DND-41 (cell line): ENCODE measurements at regions not wholly inside any gene's neighbourhood (a gene's known extent, or its start where the extent isn't known, plus 50 kb on each side); places are given as distances from the start of the nearest gene placed in this dataset.

ENCODE experiments used
- ATAC-seq: fragments of 200-7000 bp; cut with Tn5 transposase; 3 replicates; pipeline ENCODE4 v1.9.1; 2021; ENCODE audit warnings: low read depth; ENCODE audit not compliant: insufficient read depth
- DNase-seq: peaks from one replicate; pipeline ENCODE4 v3.0.0-alpha.2; 2020
- H2AFZ ChIP-seq: 2 replicates; pipeline ENCODE4 v1.6.0; 2012; ENCODE audit warnings: low read depth, low read length
- H3K27ac ChIP-seq: 2 replicates; pipeline ENCODE4 v1.5.1; 2012; ENCODE audit warnings: low read length, inconsistent platforms
- H3K27me3 ChIP-seq: fragments of 200-600 bp; sonication (generic); 2 replicates; pipeline ENCODE4 v1.6.0; 2012; ENCODE audit warnings: low read length, mild to moderate bottlenecking, inconsistent platforms; ENCODE audit not compliant: insufficient read depth, poor library complexity
- H3K36me3 ChIP-seq: 2 replicates; pipeline ENCODE4 v1.5.1; 2012; ENCODE audit warnings: low read length, inconsistent platforms; ENCODE audit not compliant: insufficient read depth
- H3K4me1 ChIP-seq: 2 replicates; pipeline ENCODE4 v1.5.1; 2012; ENCODE audit warnings: mild to moderate bottlenecking, low read length; ENCODE audit not compliant: insufficient read depth
- H3K4me2 ChIP-seq: 2 replicates; pipeline ENCODE4 v1.6.0; 2012; ENCODE audit warnings: mild to moderate bottlenecking, moderate library complexity, low read length, inconsistent platforms; ENCODE audit not compliant: insufficient read depth
- H3K4me3 ChIP-seq, 2 experiments: fragments of 200-600 bp in 1 of 2; shearing (Covaris generic) in 1 of 2; 2 replicates each; pipeline ENCODE4 v1.5.1; 2012 to 2016; ENCODE audit warnings: inconsistent platforms in 2 of 2, low read length in 2 of 2, mild to moderate bottlenecking in 2 of 2, low read depth in 1 of 2, moderate library complexity in 1 of 2
- H3K79me2 ChIP-seq: 2 replicates; pipeline ENCODE4 v1.6.0; 2012; ENCODE audit warnings: low read length, inconsistent platforms; ENCODE audit not compliant: insufficient read depth
- H3K9ac ChIP-seq: 2 replicates; pipeline ENCODE4 v1.6.0; 2012; ENCODE audit warnings: low read depth, mild to moderate bottlenecking, inconsistent platforms, low read length, moderate library complexity
- H3K9me3 ChIP-seq: 2 replicates; pipeline ENCODE4 v1.5.1; 2012; ENCODE audit warnings: low read length, moderate library complexity, mild to moderate bottlenecking, inconsistent platforms; ENCODE audit not compliant: insufficient read depth, severe bottlenecking
- H4K20me1 ChIP-seq: 2 replicates; pipeline ENCODE4 v1.6.0; 2012; ENCODE audit warnings: low read length; ENCODE audit not compliant: insufficient read depth
- EZH2 ChIP-seq: IDR thresholded peaks from 3 replicates; pipeline ENCODE4 v1.6.1; 2012; ENCODE audit warnings: borderline replicate concordance, low read depth, mild to moderate bottlenecking, moderate library complexity, low read length, inconsistent platforms; ENCODE audit not compliant: severe bottlenecking
- TF ChIP-seq, protein P1 (sequence below): IDR thresholded peaks from 2 replicates; pipeline ENCODE4 v1.5.1; 2012; ENCODE audit warnings: borderline replicate concordance, low read length, moderate library complexity, mild to moderate bottlenecking; ENCODE audit not compliant: poor library complexity, severe bottlenecking; ENCODE audit errors: extremely low read depth

DNA sequence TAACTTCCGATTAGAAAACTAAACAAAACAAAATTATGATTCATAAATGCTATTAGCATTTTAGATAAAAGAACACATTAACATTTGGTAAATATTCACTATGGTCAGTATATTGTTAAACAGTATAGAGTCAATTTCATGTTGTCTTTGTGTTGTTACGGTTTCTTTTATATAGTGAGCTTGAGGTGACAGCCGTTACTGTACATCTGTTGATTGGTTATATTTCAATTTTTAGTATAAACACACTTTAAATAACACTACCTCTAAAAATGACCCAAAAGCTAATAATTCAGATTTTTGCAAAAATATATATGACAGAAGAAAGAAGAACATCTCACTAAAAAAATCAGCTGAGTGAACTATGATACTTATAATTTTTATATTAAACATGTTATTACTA lies 249.0 kb upstream of the LUZP2 start:
- no peak overlapping the region for H2AFZ ChIP-seq
- H4K20me1 ChIP-seq, result no peaks in the 10 kb centered on the region
- H3K4me2 ChIP-seq, result no peak overlapping the region
- H3K4me1 ChIP-seq, result peaks cover 27% of the 10 kb centered on the region
- no peak overlapping the region for H3K9ac ChIP-seq
- TF ChIP-seq, protein P1, sequence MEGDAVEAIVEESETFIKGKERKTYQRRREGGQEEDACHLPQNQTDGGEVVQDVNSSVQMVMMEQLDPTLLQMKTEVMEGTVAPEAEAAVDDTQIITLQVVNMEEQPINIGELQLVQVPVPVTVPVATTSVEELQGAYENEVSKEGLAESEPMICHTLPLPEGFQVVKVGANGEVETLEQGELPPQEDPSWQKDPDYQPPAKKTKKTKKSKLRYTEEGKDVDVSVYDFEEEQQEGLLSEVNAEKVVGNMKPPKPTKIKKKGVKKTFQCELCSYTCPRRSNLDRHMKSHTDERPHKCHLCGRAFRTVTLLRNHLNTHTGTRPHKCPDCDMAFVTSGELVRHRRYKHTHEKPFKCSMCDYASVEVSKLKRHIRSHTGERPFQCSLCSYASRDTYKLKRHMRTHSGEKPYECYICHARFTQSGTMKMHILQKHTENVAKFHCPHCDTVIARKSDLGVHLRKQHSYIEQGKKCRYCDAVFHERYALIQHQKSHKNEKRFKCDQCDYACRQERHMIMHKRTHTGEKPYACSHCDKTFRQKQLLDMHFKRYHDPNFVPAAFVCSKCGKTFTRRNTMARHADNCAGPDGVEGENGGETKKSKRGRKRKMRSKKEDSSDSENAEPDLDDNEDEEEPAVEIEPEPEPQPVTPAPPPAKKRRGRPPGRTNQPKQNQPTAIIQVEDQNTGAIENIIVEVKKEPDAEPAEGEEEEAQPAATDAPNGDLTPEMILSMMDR, result no peak
- TF ChIP-seq EZH2, result no peak
- DNase-seq (no peak), ATAC-seq (no peak)
- no peaks in the 10 kb centered on the region for H3K27me3 ChIP-seq
- no peaks in the 10 kb centered on the region for H3K79me2 ChIP-seq
- H3K27ac ChIP-seq, result no peak overlapping the region
- no peaks in the 10 kb centered on the region for H3K36me3 ChIP-seq
- no peak overlapping the region for H3K4me3 ChIP-seq
- H3K9me3 ChIP-seq, result no peaks in the 10 kb centered on the region

DNA sequence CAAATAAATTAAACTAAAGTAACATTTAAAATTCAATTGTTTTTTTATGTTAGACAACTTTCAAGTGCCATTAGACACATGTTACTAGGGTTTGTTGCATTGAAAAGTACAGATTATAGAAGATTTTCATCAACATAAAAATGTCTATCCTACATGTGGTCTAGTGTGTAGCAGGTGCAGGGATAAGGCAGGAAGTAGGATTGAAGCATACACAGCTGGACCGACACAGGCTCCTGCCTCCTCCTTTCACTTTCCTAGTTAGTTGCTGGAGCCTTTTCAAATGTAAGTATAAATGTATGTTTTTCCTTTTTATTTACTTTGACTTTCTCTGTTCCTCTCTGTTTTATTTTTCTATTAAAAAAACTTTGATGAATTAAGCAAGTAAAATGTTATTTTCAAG lies 246.9 kb upstream of the LUZP2 start:
- TF ChIP-seq EZH2, result no peak
- TF ChIP-seq, protein P1, result no peak
- no peaks in the 10 kb centered on the region for H3K36me3 ChIP-seq
- H3K9me3 ChIP-seq, result no peaks in the 10 kb centered on the region
- peak overlapping the region; percentile 43 for H3K9ac ChIP-seq
- H3K4me1 ChIP-seq, result peaks cover 27% of the 10 kb centered on the region
- H4K20me1 ChIP-seq, result no peaks in the 10 kb centered on the region
- H3K4me3 ChIP-seq, result peak overlapping the region in 1 of 2 experiments; percentile 35; a peak in 1 of 4 replicates
- peak; percentile 54 for DNase-seq
- H3K27ac ChIP-seq, result peak overlapping the region; percentile 65
- H2AFZ ChIP-seq, result peak overlapping the region; percentile 38
- H3K4me2 ChIP-seq, result peak overlapping the region; percentile 49
- H3K27me3 ChIP-seq, result no peaks in the 10 kb centered on the region
- ATAC-seq, result peak; percentile 95
- H3K79me2 ChIP-seq, result no peaks in the 10 kb centered on the region

DNA sequence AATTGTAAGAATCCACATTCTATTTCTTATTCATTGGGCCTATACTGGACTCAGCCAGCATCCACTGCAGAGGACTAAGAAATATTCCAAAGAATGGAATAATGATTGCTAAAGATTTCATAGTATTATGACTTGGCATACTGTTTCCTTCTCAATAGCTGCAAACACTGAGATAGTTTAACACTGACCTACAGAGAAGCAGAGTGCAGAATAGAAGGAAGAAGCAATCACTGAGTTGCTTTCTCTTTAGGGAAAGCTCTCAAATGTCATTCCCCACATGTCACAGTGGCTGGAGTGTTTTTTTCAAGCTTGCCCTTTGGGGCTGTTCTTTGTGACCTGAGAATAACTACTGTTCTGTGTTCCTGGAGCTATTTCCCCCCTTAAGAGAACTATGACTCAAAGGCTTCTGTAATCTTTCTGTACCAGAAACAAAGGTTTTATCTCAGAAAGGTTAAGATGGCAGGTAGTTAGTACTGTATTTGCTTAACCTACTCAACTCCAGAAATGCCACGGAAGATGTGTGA lies 243.6 kb upstream of the LUZP2 start:
- Histone ChIP-seq H3K36me3 (no peaks in the 10 kb centered on the region), H3K9me3 (no peaks in the 10 kb centered on the region), H3K4me1 (peaks cover 27% of the 10 kb centered on the region), H3K9ac (no peak overlapping the region), H3K27me3 (no peaks in the 10 kb centered on the region), H3K4me2 (no peak overlapping the region), H3K79me2 (no peaks in the 10 kb centered on the region), H2AFZ (no peak overlapping the region), H3K4me3 (no peak overlapping the region), H3K27ac (no peak overlapping the region), H4K20me1 (no peaks in the 10 kb centered on the region)
- ATAC-seq (no peak), DNase-seq (no peak)
- no peak for TF ChIP-seq EZH2
- TF ChIP-seq, protein P1, result no peak
